Mononuclear cell (primary cell): ENCODE measurements at regions not wholly inside any gene's neighbourhood (a gene's known extent, or its start where the extent isn't known, plus 50 kb on each side); places are given as distances from the start of the nearest gene placed in this dataset.

Source experiments
- H3K27me3 ChIP-seq: 2 replicates; pipeline ENCODE4 v1.6.0; 2011; ENCODE audit warnings: low read length, control low read depth; ENCODE audit not compliant: insufficient read depth
- H3K4me1 ChIP-seq: 2 replicates; pipeline ENCODE4 v1.5.1; 2011; ENCODE audit warnings: mild to moderate bottlenecking, low read length, control low read depth; ENCODE audit not compliant: insufficient read depth
- H3K4me3 ChIP-seq: 2 replicates; pipeline ENCODE4 v1.5.1; 2011; ENCODE audit warnings: mild to moderate bottlenecking, low read length, moderate library complexity
- H3K9me3 ChIP-seq: 2 replicates; pipeline ENCODE4 v1.5.1; 2011; ENCODE audit warnings: low read depth, mild to moderate bottlenecking, control low read depth, low read length

DNA sequence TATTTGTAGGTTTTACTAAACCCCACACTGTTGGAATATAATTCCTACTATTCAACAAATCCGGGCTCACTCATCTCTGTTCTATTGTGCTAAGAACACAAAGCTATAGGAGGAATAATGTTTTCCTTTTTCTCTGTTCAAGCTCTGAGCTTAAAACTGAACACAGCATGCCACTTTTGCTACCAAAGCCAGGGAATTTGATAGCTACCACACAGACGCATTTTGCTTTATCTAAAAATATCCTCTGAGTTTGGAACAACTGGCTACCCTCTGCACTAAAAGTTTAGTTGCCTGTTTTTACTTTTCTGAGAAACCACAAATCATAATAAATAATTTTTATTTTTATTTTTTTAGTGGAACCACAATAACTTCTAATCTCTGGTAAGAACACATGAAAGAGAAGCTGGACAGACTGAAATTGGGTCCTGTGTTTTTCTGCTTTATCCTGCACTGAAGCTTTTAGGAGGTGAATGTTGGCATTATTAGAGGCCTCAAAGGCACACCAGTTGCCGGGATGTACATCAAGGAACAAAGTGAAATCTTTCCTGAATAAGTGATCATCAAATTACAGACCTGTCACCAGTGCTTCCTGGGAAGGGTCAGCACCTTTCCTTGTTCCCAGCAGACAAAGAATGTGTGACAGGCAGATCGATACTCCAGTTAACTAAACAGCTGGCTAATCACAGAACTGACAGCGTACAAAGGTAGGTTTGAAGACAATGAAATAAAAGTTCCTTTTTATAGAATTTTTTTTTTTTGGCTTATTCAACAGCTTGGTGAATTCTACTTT lies 523.2 kb upstream of the TENM4 start:
- Histone ChIP-seq H3K4me1 (no peaks in the 10 kb centered on the region), H3K4me3 (no peak overlapping the region), H3K27me3 (no peaks in the 10 kb centered on the region), H3K9me3 (peaks cover 6% of the 10 kb centered on the region)

DNA sequence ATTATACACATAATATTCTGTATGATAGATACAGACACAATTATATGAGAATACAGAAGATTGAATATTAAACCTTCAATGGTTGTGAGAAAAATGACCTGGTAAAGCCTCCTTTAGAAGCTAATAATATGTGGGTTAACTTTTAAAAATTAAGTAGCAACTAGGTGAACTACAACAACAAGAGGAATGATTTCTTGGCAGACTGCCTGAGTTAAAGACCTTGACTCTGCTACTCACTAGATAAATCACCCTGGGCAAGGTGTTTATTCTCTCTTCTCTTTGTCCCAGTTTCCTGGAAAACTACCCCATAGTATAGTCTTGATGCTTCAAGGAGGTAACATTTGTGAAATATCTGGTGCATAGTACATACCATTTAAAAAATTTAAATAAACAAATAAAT lies 519.6 kb upstream of the TENM4 start:
- Histone ChIP-seq H3K9me3 (peaks cover 13% of the 10 kb centered on the region), H3K4me1 (no peaks in the 10 kb centered on the region), H3K27me3 (no peaks in the 10 kb centered on the region), H3K4me3 (no peak overlapping the region)

DNA sequence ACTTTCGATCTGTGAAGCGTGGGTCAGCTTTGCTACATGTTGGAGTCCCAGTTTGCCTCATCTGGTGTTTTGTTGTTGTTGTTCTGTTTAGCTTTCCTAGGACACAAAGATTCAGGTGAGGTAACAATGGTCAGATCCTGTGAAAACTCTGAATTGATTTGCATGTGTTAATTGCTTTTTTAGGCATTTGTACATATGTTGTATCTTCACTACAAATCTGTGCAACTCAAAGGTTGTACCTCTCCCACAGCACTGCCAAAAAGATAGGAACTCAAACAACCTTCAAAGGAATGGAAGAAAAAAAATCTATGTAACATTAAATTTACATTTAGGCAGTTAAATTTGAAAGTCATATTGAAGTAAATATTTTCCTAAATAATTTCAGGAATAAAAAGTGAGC lies 518.5 kb upstream of the TENM4 start:
- Histone ChIP-seq H3K4me1 (no peaks in the 10 kb centered on the region), H3K27me3 (no peaks in the 10 kb centered on the region), H3K4me3 (no peak overlapping the region), H3K9me3 (peaks cover 13% of the 10 kb centered on the region)

DNA sequence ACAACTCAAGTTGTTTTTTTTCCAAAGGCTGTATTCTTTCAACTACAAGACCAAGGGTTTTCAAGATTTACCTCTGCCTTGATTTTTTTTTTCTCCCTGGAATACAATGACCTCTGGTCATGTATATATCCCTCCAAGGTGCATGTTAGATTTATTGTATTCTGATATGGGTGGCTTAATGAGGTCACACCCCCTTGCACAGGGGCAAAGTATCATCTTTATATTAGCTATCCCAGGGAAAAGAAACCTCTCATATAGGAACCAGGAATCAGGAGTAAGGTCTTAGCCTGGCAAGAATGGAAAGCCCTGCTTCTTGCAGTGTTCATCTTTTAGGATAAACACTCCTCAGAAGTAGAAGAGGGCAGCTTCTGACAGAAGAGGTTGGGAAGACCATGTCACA lies 516.9 kb upstream of the TENM4 start:
- Histone ChIP-seq H3K4me1 (no peaks in the 10 kb centered on the region), H3K27me3 (no peaks in the 10 kb centered on the region), H3K9me3 (peaks cover 13% of the 10 kb centered on the region), H3K4me3 (no peak overlapping the region)

DNA sequence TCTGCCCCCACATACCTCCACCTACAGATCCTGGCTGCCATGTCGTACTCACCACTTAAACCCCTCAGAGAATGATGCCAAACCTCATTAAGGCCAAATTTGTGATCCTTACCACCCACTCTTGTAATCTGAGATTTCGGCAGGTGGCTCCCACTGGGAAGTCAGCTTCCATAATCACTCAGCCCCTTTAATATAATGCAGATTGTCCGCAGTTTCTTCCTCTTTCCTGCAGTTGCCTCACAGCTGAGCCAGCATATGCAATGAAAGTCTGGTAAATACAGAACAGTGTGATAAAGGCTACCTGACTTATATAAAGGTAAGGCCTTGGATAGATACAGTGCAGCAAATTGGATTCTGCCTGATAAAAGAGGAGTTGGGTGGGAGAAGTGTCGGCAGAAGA lies 515.2 kb upstream of the TENM4 start:
- H3K27me3 ChIP-seq: no peaks in the 10 kb centered on the region
- no peak overlapping the region for H3K4me3 ChIP-seq
- no peaks in the 10 kb centered on the region for H3K4me1 ChIP-seq
- peaks cover 13% of the 10 kb centered on the region for H3K9me3 ChIP-seq

DNA sequence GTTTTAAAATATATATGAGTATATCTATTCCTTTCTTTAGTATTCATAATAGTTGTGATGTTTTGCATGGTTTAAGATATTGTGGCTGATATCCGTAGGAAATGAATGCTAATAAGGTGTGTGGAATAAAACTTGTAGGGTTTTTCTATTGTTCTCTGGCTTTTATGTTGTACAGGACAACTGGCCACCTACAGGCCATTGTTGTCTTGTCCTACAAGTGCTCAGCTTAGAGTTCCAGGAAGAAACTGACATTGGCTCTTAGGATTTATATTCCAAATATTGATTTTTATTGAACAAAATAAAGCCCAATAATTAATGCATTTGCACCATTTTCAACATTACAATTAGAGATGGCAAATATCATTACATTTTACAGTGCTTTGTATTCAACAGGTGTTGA lies 512.8 kb upstream of the TENM4 start:
- H3K4me3 ChIP-seq: no peak overlapping the region
- no peaks in the 10 kb centered on the region for H3K27me3 ChIP-seq
- H3K9me3 ChIP-seq: peaks cover 7% of the 10 kb centered on the region
- H3K4me1 ChIP-seq: no peaks in the 10 kb centered on the region

DNA sequence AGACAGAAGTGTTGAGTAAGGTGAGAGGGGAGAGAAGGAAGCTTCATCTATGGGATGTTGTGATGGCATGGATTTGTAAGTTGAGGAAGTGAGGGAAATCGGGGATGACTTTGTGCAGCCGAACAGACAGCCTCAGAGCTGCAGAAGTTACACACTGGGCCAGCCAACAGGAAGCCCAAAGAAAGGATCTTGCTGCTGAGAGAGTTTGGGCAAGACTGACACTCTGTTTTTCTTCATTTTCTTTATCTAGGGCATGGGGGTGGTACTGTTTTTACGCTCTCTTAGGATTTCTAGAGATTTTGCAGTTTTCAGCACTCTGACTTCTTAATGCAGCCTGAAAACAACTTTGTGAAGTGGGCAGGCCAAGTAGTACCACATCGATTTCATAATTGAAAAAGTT lies 509.9 kb upstream of the TENM4 start:
- H3K4me3 ChIP-seq: no peak overlapping the region
- no peaks in the 10 kb centered on the region for H3K27me3 ChIP-seq
- no peaks in the 10 kb centered on the region for H3K9me3 ChIP-seq
- no peaks in the 10 kb centered on the region for H3K4me1 ChIP-seq

DNA sequence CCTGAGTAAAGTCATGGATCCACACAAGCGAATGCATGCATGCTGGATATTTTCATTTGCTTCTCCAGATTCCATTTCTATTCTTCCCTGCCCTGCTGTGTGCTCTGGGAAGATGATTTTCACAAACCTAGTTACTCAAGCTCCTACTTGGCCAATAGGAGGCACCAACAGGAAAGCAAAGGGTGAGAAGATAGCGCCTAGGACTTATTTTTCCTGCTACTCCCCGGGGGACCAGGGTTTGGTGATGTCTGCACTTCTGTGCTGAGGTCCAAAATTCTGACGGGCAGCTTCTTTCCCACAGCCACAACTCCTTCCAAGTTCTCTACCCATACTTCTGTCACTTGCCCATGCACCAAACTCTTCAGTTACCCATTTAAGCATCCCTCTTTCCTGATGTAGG lies 509.3 kb upstream of the TENM4 start:
- Histone ChIP-seq H3K27me3 (no peaks in the 10 kb centered on the region), H3K9me3 (no peaks in the 10 kb centered on the region), H3K4me3 (no peak overlapping the region), H3K4me1 (no peaks in the 10 kb centered on the region)

DNA sequence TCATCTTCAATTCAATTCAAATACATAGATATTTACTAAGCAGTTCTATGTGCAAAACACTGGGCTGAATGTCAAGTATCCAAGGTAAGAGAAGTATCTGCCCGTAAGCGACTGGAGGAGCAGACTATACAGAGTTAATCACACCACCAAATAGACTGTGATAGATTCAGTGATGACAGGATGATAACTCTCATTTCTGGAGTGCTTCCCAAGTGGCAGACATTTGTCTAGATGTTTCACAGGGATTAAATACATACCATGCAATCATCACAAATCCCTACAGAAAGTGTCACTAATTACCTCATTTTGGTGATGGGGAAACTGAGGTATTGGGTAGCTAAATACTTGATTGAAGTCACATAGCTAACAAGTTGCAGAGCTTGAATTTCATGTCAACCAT lies 508.7 kb upstream of the TENM4 start:
- H3K4me1 ChIP-seq: no peaks in the 10 kb centered on the region
- H3K9me3 ChIP-seq: no peaks in the 10 kb centered on the region
- H3K27me3 ChIP-seq: no peaks in the 10 kb centered on the region
- no peak overlapping the region for H3K4me3 ChIP-seq

DNA sequence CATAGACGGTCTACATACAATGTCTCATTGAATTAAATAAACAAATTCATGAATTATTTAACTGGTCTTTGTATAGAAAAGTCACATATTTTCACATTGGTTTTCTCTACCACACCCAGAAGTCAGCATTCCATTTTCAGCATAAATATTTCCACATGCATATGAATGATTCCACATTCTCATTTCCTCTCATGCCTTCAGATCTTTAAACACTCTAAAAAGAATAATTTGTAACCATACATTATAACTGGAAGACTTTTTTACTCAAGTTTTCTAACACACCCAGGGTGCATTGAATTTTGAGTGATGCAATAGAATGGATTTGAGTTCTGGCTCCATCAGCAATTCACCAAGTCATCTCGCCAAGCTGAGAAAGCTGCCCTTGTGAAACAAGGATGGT lies 501.8 kb upstream of the TENM4 start:
- Histone ChIP-seq H3K4me1 (no peaks in the 10 kb centered on the region), H3K9me3 (no peaks in the 10 kb centered on the region), H3K4me3 (no peak overlapping the region), H3K27me3 (no peaks in the 10 kb centered on the region)

DNA sequence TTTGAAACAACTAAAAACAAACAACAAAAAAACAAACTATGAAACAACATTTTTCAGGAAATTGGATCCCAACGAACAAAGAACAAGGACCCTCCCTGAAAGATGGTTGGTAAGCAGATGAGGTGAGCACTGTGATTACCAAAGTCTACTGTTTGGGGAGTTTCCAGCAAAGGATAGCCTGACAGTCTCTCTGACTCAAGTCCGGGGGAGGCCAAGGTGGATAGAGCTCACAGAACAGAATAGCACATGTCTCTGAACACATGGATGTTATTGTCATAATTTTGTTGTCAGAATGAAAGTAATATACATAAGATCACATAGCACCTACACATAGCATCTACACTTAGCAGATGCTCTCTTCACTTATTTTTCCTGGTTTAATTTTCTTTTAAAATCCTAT lies 501.3 kb upstream of the TENM4 start:
- Histone ChIP-seq H3K9me3 (no peaks in the 10 kb centered on the region), H3K4me3 (no peak overlapping the region), H3K27me3 (no peaks in the 10 kb centered on the region), H3K4me1 (no peaks in the 10 kb centered on the region)

DNA sequence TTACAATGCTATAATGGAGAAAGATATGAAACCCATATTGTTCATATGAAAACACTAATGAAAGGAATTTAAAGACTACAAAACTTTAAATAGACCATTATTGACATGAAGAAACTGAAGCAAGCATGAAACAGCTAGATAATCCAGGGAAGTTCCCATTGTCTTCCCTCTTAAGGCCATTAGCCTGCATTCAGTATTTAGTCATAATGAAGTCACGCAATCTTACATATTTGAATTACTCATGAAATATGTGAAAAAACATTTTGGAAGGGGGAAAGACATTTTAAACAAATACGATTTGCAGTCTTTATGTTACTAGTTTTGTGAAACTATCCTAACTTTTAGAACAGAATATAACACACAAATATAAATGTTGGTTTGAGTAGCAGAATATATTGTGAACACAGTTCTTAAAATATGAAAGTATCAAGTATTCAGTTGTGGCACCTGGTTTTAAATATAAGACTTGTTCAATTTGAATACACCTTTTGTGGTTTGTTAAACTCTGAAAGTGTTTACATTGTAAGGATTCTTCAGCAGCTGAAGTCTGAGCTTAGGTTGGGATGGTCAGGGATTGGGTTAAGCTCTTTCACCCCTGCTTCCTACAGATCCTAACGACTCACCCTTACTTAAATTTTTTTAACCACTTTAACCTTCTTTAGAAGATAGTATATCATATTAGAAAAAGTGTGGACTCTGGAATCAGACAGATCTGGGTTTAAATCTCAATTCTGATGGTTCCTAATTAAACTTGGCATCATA lies 500.3 kb upstream of the TENM4 start:
- H3K4me1 ChIP-seq: no peaks in the 10 kb centered on the region
- H3K9me3 ChIP-seq: no peaks in the 10 kb centered on the region
- no peak overlapping the region for H3K4me3 ChIP-seq
- no peaks in the 10 kb centered on the region for H3K27me3 ChIP-seq

DNA sequence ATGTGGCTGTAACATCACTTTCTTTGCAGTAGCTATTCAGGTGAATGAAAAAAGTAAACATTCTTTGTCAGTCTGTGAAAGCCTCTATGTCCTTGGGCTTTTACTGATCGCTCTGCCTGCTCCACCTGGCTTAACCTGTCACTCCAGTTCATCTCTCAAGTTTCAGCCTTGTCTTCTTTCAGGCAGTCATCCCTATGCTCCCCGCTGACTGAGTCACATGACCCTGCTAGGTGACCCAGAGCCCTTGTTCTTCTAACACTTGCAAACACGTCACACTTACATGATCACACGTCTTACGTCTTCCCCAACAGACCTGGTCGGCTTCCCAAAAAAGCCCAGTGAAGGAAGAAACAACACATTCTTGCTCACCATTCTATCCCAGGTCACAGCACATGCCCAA lies 499.3 kb upstream of the TENM4 start:
- H3K27me3 ChIP-seq: no peaks in the 10 kb centered on the region
- H3K4me3 ChIP-seq: no peak overlapping the region
- H3K9me3 ChIP-seq: no peaks in the 10 kb centered on the region
- no peaks in the 10 kb centered on the region for H3K4me1 ChIP-seq

DNA sequence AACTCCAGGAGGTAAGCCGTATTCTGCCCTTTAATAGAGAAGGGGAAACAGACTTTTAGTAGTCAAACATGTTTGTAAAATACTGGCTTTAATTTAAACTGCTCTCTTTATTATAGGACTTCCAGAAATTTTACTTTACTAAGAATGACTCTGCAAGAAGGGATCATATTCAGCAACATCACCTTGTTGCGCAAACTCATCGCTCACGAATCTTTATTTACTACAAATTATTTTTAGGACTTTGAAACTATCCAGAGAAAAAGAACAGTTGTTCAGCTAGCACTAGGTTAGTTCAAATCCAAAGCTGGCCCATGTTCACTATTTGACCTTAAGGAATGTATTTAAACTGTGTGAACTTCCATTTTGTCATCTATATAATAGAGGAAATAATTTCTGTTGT lies 498.3 kb upstream of the TENM4 start:
- Histone ChIP-seq H3K4me3 (no peak overlapping the region), H3K27me3 (no peaks in the 10 kb centered on the region), H3K9me3 (no peaks in the 10 kb centered on the region), H3K4me1 (no peaks in the 10 kb centered on the region)

DNA sequence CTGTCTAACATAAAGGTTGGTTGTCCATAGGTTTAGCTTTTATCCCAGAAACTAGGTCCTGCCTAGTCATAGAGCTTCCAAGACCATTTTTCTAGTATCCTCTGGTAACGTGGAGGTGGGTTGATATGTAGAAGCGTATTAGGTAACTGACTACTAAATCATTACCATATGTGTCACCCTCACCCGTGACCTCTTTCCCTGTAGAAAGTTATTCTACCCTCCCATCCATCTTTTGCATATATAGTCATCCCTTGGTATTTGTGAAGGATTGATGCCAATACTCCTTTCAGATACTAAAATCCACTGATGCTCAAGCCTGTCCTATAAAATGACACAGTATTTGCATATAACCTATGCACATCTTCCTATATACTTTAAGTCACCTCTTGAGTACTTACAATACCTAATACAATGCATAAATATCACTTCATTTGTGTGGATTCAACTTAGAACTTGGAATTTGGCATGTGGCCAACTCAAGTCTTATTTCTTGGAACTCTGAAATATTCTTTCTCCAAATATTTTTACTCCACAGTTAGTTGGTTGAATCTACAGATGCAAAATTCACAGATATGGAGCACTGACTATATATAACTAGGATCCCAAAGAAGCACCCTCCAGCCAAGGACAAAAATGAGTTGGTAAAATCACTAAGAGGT lies 497.0 kb upstream of the TENM4 start:
- no peaks in the 10 kb centered on the region for H3K4me1 ChIP-seq
- H3K9me3 ChIP-seq: no peaks in the 10 kb centered on the region
- no peaks in the 10 kb centered on the region for H3K27me3 ChIP-seq
- H3K4me3 ChIP-seq: no peak overlapping the region
